Dendritic cell treated with granulocyte-macrophage colony-stimulating factor and Interleukin-4, amounts not matched to agents 40 ng/mL and 50 ng/mL, for 4 days (primary cell): ENCODE measurements at regions not wholly inside any gene's neighbourhood (a gene's known extent, or its start where the extent isn't known, plus 50 kb on each side); places are given as distances from the start of the nearest gene placed in this dataset.
"Not testable (repeated sequence)": the region's sequence is repeated elsewhere in the genome, so short reads cannot be mapped to it uniquely, and the experiment has no call there.

Experiments
- H3K27ac Mint-ChIP-seq: one replicate; pipeline ENCODE4 v1.8.0; 2022; ENCODE audit warnings: mild to moderate bottlenecking, mixed read lengths
- H3K27me3 Mint-ChIP-seq: one replicate; pipeline ENCODE4 v1.8.0; 2022; ENCODE audit warnings: mild to moderate bottlenecking, mixed read lengths
- H3K36me3 Mint-ChIP-seq: one replicate; pipeline ENCODE4 v1.8.0; 2022; ENCODE audit warnings: low read depth, mixed read lengths
- H3K4me1 Mint-ChIP-seq: one replicate; pipeline ENCODE4 v1.8.0; 2022; ENCODE audit warnings: low read depth, mixed read lengths
- H3K4me3 Mint-ChIP-seq: one replicate; pipeline ENCODE4 v1.8.0; 2022; ENCODE audit warnings: mild to moderate bottlenecking, moderate library complexity, mixed read lengths
- H3K9me3 Mint-ChIP-seq: one replicate; pipeline ENCODE4 v1.8.0; 2022; ENCODE audit warnings: mixed read lengths
- intact Hi-C: fragments of 100-400 bp; cut with micrococcal nuclease; formaldehyde crosslinking; loops from one replicate; pipeline ENCODE4 v1.15.0; 2022

GRCh38 chr12:59056966-59057365, 136.7 kb upstream of the LRIG3 start:
- no peaks in the 10 kb centered on the region for H3K36me3 Mint-ChIP-seq
- intact Hi-C loops = no loop called here
- H3K9me3 Mint-ChIP-seq = no peaks in the 10 kb centered on the region
- H3K27me3 Mint-ChIP-seq = no peaks in the 10 kb centered on the region
- H3K27ac Mint-ChIP-seq = no peak overlapping the region
- no peaks in the 10 kb centered on the region for H3K4me1 Mint-ChIP-seq
- H3K4me3 Mint-ChIP-seq = no peak overlapping the region

GRCh38 chr12:59055204-59055860, 135.0 kb upstream of the LRIG3 start:
- intact Hi-C loops = no loop called here
- no peaks in the 10 kb centered on the region for H3K27me3 Mint-ChIP-seq
- H3K4me3 Mint-ChIP-seq = no peak overlapping the region

GRCh38 chr12:59053266-59053899, 133.1 kb upstream of the LRIG3 start:
- intact Hi-C loops = not testable (repeated sequence)

More at GRCh38 chr12:59055204-59055860, 135.0 kb upstream of the LRIG3 start:
- no peaks in the 10 kb centered on the region for H3K36me3 Mint-ChIP-seq
- no peak overlapping the region for H3K27ac Mint-ChIP-seq
- H3K9me3 Mint-ChIP-seq = no peaks in the 10 kb centered on the region
- no peaks in the 10 kb centered on the region for H3K4me1 Mint-ChIP-seq

GRCh38 chr12:59046763-59047534, 126.6 kb upstream of the LRIG3 start:
- Mint-ChIP-seq H3K36me3 (no peaks in the 10 kb centered on the region), H3K9me3 (no peaks in the 10 kb centered on the region), H3K27me3 (no peaks in the 10 kb centered on the region), H3K4me1 (no peaks in the 10 kb centered on the region), H3K27ac (no peak overlapping the region), H3K4me3 (no peak overlapping the region)
- intact Hi-C loops = no loop called here

More at GRCh38 chr12:59053266-59053899, 133.1 kb upstream of the LRIG3 start:
- H3K36me3 Mint-ChIP-seq, H3K27me3 Mint-ChIP-seq, H3K4me1 Mint-ChIP-seq, H3K27ac Mint-ChIP-seq, H3K4me3 Mint-ChIP-seq, H3K9me3 Mint-ChIP-seq: not testable (repeated sequence)

- no peaks in the 10 kb centered on the region for H3K36me3 Mint-ChIP-seq
- no peak overlapping the region for H3K27ac Mint-ChIP-seq
- intact Hi-C loops = no loop called here
- H3K9me3 Mint-ChIP-seq = no peaks in the 10 kb centered on the region
- no peaks in the 10 kb centered on the region for H3K4me1 Mint-ChIP-seq
- no peak overlapping the region for H3K4me3 Mint-ChIP-seq
- H3K27me3 Mint-ChIP-seq = no peaks in the 10 kb centered on the region
These were observed 124.5 kb upstream of the LRIG3 start for GRCh38 chr12:59044791-59045190.

- Mint-ChIP-seq H3K4me1 (no peaks in the 10 kb centered on the region), H3K27me3 (no peaks in the 10 kb centered on the region), H3K4me3 (no peak overlapping the region), H3K36me3 (no peaks in the 10 kb centered on the region), H3K9me3 (no peaks in the 10 kb centered on the region), H3K27ac (no peak overlapping the region)
- intact Hi-C loops = no loop called here
These were observed 121.2 kb upstream of the LRIG3 start for GRCh38 chr12:59041241-59042121.

- intact Hi-C loops = no loop called here
- H3K9me3 Mint-ChIP-seq = no peaks in the 10 kb centered on the region
- H3K27me3 Mint-ChIP-seq = no peaks in the 10 kb centered on the region
- no peaks in the 10 kb centered on the region for H3K36me3 Mint-ChIP-seq
- H3K4me3 Mint-ChIP-seq = no peak overlapping the region
- no peaks in the 10 kb centered on the region for H3K4me1 Mint-ChIP-seq
- no peak overlapping the region for H3K27ac Mint-ChIP-seq
These were observed 120.4 kb upstream of the LRIG3 start for GRCh38 chr12:59040656-59041055.

GRCh38 chr12:59040043-59040442, 119.7 kb upstream of the LRIG3 start:
- no peaks in the 10 kb centered on the region for H3K27me3 Mint-ChIP-seq
- no peak overlapping the region for H3K4me3 Mint-ChIP-seq
- no peaks in the 10 kb centered on the region for H3K36me3 Mint-ChIP-seq
- H3K4me1 Mint-ChIP-seq = no peaks in the 10 kb centered on the region
- intact Hi-C loops = no loop called here
- no peak overlapping the region for H3K27ac Mint-ChIP-seq
- no peaks in the 10 kb centered on the region for H3K9me3 Mint-ChIP-seq

GRCh38 chr12:59039005-59039404, 118.7 kb upstream of the LRIG3 start:
- H3K4me3 Mint-ChIP-seq = no peak overlapping the region
- H3K9me3 Mint-ChIP-seq = no peaks in the 10 kb centered on the region
- H3K4me1 Mint-ChIP-seq = no peaks in the 10 kb centered on the region
- H3K27me3 Mint-ChIP-seq = no peaks in the 10 kb centered on the region
- H3K27ac Mint-ChIP-seq = no peak overlapping the region
- intact Hi-C loops = no loop called here
- H3K36me3 Mint-ChIP-seq = no peaks in the 10 kb centered on the region

GRCh38 chr12:59036973-59037762, 116.9 kb upstream of the LRIG3 start:
- Mint-ChIP-seq H3K9me3 (no peaks in the 10 kb centered on the region), H3K4me1 (no peaks in the 10 kb centered on the region), H3K27ac (no peak overlapping the region), H3K36me3 (no peaks in the 10 kb centered on the region), H3K4me3 (no peak overlapping the region), H3K27me3 (no peaks in the 10 kb centered on the region)
- intact Hi-C loops = no loop called here

- intact Hi-C loops = no loop called here
- H3K4me3 Mint-ChIP-seq = no peak overlapping the region
- no peak overlapping the region for H3K27ac Mint-ChIP-seq
These were observed 116.0 kb upstream of the LRIG3 start for GRCh38 chr12:59036347-59036746.

GRCh38 chr12:59031313-59031712, 111.0 kb upstream of the LRIG3 start:
- Mint-ChIP-seq H3K27ac (no peak overlapping the region), H3K4me3 (no peak overlapping the region), H3K9me3 (peaks cover 5% of the 10 kb centered on the region), H3K36me3 (no peaks in the 10 kb centered on the region), H3K27me3 (no peaks in the 10 kb centered on the region), H3K4me1 (no peaks in the 10 kb centered on the region)
- intact Hi-C loops = no loop called here

More at GRCh38 chr12:59036347-59036746, 116.0 kb upstream of the LRIG3 start:
- Mint-ChIP-seq H3K4me1 (no peaks in the 10 kb centered on the region), H3K9me3 (no peaks in the 10 kb centered on the region), H3K36me3 (no peaks in the 10 kb centered on the region), H3K27me3 (no peaks in the 10 kb centered on the region)

GRCh38 chr12:59030415-59030814, 110.1 kb upstream of the LRIG3 start:
- Mint-ChIP-seq H3K4me3 (no peak overlapping the region), H3K9me3 (peaks cover 5% of the 10 kb centered on the region), H3K36me3 (no peaks in the 10 kb centered on the region), H3K4me1 (no peaks in the 10 kb centered on the region), H3K27ac (no peak overlapping the region), H3K27me3 (no peaks in the 10 kb centered on the region)
- intact Hi-C loops = no loop called here
